8988T (cell line): ENCODE measurements at regions not wholly inside any gene's neighbourhood (a gene's known extent, or its start where the extent isn't known, plus 50 kb on each side); places are given as distances from the start of the nearest gene placed in this dataset.
"Not testable (repeated sequence)": the region's sequence is repeated elsewhere in the genome, so short reads cannot be mapped to it uniquely, and the experiment has no call there.

Experiments
- DNase-seq: peaks from one replicate; pipeline ENCODE4 v3.0.0; 2011

DNA sequence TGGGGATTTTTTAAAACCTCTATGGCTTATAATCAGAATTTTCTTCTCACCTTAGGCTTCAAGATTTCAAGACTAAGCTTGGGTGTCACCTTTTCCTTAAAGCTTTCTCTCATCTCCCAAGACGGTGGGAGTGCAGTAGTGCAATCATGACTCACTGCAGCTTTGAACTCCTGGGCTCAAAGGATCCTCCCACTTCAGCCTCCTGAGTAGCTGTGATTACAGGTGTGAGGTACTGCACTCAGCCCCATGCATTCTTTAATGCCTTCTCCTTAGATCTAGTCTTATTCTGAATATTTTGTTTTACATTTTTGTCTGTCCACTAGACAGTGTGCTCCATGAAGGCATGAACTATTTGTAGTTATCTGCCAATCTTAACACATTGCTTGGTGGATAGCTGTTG is 55.7 kb upstream of the FAT3 start:
- no peak for DNase-seq

DNA sequence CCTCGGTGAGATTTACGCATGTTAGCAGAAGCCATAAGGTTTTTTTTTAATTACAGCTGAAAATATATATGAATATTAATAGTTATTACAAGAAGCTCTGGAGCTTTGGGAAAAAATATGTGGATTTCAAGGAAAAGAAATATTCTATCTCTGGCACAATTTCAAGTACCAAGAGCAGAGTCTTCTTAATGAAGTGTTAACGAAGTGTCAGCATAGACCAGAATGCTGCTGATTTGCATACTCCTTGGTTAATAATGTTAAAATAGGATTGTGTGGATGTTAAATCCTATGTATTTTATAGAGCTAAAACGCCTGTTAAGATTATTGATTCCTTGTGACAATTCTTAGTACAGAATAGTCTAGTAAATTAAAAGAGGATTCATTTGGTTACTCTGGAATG is 57.0 kb upstream of the FAT3 start:
- DNase-seq, result no peak

DNA sequence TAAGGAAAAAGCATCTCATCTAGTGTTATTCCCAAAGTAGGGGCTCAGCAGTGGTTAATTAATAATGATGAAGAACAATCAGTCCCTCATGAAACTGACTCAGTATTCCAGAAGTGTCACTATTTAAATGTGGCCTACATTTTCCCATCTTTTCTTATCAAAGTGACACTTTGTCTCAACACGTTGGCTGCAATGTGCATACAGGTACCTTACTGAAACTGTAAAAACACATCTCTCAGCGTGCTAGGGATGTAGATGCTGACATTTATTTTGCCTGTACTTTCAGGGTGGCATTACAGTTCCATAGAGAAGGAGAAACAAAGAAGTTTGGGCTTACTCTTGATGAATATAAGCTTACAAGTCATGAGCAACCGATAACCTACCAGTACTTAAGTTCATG is 58.3 kb upstream of the FAT3 start:
- no peak for DNase-seq

DNA sequence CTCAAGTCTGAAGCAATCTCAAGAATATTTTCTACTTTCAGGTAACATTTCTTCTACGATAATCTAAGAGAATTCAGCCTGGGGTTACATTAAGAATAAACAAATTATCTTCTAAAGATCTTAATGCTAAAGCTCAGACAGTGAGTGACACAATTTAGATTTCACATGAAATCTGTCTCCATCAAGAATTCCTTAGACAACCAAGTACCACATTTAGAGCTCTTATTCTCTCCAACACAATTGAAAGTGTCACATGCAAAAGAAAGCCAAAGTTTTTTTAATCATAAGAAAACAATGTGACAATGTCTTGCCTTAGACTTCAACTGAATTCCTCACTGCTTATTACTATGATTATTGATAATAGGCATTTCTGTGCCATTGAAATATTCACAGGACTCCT is 60.7 kb upstream of the FAT3 start:
- DNase-seq, result no peak

DNA sequence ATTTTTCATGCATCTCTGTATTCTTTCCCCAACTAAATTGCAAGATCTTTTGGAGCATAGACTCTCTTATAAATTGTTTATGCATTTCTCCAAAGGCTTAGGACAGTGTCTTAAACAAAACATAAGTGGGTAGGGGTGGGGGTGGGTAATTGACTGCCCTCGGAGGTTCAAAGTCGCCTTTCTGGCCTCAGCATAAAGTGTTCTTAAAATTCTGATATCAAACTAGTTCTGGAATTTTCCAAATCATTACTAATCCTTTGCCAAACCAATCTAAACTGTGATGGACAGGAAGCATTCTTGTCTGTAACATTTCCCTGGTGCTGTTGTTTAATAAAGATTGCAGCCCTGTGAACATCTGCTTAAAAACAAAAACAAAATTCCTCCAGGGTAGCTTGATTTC is 61.8 kb upstream of the FAT3 start:
- no peak for DNase-seq

DNA sequence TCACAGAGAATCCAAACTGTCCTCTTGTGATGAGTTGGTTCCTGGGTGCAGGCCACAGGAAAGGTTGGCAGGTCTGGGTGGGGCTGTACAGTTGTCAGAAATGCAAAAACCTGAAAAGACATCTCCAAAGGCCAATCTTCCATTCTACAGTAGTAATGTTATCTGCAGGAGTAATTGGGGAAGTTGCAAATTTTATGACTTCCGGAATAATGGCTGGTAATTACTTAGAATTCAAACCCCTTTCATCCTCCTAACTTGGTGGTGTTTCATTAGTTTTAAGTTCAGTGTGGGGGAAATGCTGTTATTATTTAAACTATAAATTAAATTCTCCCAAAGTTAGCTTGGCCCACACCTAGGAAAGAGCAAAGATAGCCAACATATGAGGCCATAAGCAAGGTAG is 64.7 kb upstream of the FAT3 start:
- DNase-seq, result no peak

DNA sequence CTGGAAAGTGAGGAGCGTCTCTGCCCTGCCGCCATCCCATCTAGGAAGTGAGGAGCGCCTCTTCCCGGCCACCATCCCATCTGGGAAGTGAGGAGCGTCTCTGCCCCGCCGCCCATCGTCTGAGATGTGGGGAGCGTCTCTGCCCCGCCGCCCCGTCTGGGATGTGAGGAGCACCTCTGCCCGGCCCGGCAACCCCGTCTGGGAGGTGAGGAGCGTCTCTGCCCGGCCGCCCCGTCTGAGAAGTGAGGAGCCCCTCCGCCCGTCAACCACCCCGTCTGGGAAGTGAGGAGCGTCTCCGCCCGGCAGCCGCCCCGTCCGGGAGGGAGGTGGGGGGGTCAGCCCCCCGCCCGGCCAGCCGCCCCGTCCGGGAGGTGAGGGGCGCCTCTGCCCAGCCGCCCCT is 67.2 kb upstream of the FAT3 start:
- DNase-seq, result not testable (repeated sequence)

DNA sequence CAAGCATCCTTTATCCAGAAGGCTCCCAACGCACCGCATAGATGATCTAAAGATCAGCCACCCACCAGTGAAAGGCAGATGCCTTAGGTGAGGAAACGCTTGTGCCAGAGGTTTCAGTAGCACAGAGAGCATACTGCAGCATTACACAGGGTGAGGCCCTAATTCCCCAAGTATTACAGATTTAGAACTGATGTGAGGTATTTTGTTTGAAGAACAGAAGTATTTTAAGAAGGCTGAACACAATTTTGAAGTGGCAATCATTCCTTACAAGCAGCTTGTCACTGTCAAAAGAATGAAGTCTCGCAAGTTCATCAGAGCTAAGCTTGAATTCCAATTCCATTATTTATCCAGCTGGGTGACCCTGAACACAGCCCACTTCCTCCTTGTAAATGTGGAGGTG is 70.0 kb upstream of the FAT3 start:
- DNase-seq, result no peak

DNA sequence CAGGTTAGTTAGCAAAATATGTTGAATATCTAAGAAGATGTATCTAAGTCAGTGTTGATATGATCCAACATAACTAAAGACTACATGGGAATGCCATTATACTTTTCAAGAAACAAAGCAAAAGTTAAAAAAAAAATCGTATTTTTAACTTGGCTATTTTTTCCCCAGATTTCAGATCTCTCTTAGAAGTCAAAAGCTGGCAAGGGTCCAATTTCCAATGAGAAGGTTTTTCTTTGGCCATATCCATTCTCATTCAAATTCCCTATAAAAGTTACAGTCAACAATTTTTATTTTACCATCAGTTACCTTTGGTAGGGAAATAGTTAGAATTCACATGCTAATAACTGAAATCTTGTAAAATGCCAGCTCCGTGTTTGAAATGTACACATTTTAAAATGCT is 70.5 kb upstream of the FAT3 start:
- no peak for DNase-seq

DNA sequence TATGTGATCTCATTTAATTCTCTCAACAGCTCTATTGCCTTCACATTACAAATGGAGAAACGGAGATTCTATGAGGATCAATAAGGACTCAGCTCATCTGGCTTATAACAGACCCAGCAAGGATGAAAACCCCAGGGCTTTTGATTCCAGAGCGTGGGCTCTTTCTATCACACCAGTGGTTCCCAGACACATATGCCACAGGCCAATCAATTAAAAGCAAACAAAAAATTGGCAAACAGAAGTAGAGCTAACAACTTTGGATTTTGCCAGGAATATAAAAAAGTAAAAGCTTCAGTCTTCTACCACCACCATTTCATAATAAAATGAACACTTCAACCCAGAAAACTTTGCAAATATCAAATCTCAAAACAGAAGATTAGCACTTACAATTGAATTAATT is 71.1 kb upstream of the FAT3 start:
- DNase-seq, result no peak

DNA sequence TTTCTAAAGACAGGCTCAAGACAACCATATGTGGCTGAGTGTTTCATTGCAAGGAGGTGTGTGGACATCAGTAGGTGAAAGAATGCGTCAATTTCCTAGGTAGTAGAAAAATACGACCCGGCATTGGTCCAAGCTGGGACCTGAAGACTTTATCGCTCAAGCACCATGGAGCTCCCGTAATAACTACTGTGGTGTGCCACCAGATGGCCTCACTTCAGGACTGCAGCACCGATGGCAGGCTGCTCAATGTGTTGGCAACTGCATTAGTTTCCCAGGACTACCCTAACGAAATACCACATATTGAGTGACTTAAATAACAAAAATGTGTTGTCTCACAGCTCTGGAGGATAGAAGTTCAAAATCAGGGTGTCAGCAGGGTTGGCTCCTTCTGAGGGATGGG is 72.4 kb upstream of the FAT3 start:
- no peak for DNase-seq

DNA sequence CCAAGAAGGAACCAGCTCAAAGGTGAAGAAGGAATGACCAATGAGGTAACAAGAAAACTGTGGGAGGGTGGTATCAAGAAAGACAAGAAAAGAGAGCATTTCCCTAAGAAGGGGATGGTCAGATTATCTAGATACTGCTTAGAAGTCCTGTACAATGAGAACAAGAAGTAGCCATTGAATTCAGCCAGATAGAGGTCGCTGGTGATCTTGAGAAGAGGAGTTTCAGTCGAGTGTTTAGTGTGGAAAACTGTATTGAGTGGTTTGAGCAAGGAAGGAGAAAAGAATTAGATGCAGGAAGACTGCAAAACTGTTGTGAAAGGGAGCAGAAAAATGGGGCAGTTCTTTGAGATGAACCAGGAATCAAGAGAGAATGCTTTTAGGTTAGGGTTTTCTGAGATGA is 74.6 kb upstream of the FAT3 start:
- no peak for DNase-seq

DNA sequence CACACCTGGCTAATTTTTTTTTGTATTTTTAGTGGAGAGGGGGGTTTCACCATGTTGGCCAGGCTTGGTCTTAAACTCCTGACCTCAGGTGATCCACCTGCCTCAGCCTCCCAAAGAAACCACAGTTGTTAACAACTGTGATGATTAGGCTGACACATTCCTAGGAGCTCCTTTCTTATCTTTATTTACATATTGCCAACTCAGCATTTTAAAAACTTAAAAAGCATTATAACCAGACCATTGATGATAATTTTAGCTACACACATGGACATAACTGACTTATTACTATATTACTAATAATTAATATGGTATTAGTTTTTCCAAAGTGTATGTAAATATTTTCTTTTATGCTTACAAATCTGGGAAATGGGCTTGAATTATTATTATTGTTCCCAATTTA is 82.9 kb upstream of the FAT3 start:
- DNase-seq, result no peak

DNA sequence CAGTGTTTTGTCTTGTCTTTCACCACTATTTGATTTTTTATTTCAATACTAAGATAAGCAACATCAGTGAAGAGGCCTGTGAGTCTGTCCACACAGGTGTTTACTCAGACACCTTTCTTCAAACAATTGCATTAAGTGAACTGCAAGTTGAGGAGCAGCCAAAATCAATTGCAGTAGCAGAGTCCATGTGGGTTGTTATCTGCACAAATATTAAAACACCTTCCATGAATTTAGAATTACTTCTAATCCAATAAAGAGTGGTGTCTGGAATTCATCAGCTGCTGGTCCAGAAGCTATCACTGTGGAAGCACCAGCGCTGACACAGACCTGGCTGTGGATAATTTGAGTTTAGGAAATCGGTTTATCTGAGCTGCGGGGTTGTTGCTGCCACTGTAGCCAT is 83.5 kb upstream of the FAT3 start:
- no peak for DNase-seq

DNA sequence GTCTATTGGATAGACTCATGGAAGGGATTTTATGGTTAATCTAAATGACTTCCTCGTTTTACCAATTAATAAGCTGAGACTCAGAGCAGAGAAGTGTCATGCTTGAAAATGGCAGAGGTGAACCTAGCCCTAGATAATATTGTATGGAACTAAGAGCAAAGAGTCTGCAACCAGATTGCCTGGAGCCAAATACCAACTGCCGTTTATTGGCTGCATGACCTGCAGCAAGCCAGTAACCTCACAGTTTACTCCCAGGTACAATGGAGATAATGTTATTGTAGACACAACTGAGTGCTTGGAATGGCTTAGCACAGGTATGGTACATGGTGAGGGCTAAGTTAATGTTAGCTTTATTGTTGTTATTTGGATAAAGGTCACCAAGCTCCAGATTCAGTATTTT is 84.6 kb upstream of the FAT3 start:
- no peak for DNase-seq

DNA sequence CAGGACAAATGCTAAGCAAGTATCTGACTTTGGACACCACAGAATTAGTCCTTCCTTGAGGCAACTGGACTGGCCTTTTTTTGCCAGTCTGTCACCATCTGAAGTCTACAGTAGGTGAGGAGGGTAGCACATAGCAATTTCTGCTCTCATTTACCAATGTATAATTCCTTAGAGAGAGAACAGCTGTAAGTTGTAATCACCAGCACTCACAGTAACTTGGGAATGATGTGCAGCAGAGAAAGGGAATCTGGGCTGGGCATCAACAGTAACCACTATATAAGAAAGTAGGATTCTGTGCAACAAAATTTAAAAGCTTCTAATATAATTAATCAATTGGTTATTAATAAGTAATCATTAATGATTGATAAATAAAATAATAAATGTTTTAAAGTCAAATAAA is 86.3 kb upstream of the FAT3 start:
- no peak for DNase-seq

DNA sequence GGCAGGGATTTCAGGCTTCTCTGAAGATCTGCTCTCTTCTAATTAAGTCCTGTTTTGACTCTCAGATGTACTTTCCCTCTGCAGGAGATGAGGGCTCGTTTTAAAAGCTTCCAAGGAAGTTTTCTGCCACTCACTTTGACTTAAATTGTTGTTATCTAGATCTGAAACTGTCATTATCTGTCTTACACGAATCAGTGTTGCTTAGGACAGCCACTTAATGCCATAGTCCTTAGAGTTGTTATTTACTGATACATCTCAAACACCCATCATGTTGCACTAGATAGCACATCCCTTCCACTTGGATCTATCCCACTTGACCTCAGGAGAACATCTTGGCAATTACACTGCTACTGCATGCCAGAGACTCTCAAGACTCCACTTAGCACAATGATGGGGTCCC is 86.9 kb upstream of the FAT3 start:
- no peak for DNase-seq

DNA sequence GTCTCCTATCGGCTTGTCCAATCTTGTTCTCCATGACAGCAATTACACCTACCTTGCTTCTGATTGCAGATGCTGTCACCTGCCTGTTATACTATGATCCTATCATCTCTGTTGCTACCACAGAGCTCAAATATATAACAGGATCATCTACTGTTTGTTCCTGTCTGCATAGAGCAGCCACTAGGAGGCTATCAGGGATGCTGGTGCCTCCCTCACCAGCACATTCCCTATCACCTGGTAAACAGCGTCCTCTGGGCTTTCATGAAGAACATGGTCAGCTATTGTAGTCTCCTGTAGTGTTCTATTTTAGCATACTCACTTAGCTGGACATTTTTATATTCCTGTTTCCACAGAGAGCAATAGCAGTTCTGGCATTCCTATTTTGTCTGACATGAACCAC is 87.8 kb upstream of the FAT3 start:
- DNase-seq, result no peak

DNA sequence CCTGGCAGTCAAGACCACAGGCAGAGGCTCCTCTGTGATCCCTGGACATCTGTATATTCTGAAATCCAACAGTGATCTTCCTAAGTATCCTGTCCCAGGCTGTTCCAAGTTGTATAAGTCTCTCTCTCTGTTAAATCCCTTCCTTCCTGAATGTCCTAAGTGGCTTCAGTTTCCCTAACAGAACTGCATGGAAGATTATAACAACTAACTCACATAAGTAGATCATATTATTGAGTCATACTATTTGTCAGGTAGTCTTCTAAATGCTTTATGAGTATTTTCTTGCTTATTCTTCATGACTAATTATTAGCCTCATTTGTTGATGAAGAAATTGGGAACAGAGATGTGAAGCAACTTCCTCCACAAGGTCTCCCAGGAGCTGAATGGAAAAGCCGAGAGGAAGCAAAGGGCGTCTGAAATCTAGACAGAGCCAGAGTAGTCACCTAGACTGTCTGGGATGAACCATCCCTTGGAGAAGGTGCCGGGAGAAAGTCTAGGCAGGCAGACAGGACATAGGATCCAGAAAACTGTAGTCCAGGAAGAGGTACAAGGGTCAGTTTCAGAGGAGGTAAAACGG is 93.2 kb upstream of the FAT3 start:
- no peak for DNase-seq

DNA sequence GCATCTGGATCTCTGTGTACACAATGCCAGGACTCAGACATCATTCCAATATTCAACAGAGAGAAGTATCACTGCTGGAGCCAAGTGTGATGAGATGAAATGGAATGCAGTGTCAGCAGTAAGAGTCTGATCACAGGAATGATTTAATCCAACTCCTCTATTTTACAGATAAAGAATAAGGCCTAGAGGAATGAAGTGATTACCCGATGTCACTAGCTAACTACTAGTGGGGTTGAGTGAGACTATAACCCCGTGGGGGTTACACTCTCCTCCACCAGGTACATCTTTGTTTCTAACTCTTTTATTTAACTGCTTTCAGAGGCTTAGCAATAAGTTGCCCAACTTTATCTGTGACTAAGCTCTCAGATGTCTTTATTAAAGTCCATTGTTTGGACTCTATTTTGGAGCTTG is 94.2 kb upstream of the FAT3 start:
- no peak for DNase-seq

DNA sequence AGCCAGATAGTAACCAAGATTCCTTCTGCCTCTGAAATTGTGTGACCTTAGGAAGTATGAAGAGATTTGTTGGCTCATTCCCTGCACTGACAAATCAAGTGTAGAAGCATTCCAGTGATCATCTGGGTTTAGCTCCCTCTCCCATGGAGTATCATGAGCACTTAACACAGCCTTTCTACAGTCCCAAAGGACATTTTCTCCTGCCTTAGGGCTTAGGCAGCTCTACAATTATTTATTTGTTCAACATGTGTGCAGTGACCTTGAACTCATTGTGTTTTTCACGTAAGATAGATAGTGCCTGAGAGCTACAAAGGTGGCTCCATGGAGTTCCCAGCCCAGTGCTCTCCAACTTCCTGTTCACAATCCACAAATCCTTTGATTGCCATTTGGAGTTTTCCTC is 94.8 kb upstream of the FAT3 start:
- no peak for DNase-seq

DNA sequence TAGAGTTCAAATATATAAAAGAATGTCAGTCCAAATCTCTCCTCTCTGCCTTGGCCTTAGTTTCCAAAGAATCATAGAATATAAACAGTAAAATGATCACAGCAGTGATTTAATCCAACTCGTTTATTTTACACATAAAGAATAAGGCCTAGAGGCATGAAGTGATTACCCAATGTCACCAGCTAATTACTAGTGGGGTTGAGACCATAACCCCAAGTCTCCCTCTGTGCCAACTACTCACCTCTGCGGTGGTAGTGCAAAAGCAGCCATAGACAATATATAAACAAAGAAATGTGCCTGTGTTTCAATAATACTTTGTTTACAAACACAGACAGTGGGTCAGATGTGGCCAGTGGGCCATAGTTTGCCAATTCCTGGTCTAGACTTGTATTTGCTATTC is 96.6 kb upstream of the FAT3 start:
- no peak for DNase-seq

DNA sequence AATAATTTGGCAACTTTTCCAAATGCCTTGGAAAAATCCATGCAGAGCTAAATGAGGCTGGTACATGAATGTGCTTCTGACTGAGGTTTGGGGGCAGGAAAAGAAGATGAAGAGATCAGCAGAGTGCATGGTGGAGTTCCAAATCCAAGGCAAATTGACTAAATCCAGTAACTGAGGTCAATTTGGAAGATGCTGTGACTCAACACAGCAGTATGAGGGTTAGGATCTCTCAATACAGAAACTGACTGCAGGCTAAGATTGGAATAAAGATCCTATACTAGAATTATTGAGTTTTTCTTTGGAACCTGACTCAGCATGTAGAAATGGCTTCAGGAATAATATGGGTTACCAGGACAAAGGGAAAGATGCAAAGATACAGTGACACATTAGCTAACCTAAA is 99.3 kb upstream of the FAT3 start:
- DNase-seq, result no peak

DNA sequence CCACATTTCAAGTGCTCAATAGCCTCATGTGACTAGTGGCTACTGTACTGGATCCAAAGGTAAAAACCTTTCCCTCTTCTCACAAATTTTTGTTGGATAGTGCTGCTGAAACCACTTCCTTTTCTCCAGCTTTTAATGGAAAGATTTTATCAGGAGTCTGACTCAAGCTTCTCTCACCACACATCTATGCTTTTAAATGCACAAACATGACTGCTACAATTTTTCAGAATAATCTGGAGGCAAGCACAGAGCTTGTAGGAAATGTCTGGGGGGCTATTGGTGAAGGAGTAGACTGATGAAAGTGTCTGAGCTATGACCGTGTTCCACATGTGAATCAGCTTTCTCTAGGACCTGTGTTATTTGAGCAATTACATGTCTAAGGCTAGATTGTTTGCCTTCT is 101.1 kb upstream of the FAT3 start:
- DNase-seq, result no peak

DNA sequence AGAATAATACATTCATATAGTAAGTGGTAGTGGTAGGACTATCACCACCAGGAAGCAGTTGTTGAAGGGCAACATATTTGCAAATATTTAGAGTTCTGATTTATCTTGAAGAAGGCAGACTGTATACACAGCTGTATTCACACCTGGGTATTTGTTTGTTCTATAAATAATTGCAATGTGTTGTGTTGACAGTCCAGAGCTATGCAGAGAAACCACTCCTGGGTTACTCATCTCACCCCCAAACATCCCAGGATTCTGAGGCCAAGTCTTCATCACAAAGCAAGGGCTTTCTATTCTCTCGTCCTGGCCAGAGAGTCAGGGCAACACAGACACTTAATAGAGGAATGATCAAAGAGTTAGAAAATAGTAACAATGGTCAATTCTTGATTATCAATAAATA is 102.1 kb upstream of the FAT3 start:
- DNase-seq, result no peak

DNA sequence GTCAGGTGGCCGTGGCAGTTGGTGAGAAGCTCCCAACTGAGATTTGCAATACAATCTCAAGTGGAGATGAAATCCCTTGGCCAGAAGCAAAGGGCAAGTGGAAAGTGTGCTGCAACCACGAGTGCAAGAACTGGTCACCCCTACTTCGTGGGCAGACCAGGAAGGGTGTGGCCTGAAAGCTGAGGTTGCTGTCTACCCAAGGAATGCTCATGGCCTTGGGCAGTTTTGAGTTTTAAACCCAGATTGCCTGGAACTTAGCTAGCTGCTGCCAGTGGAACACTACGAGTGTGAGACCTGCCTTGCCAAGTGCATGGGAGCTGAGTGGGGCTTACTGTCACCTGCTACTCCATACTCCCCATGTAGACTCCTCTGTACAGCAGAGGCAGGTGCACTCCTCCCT is 113.3 kb upstream of the FAT3 start:
- DNase-seq, result no peak
